Left ventricle myocardium inferior (tissue), 1 donor: ENCODE measurements at regions not wholly inside any gene's neighbourhood (a gene's known extent, or its start where the extent isn't known, plus 50 kb on each side); places are given as distances from the start of the nearest gene placed in this dataset.

Source experiments
- DNase-seq: peaks from one replicate; pipeline ENCODE4 v3.0.0-alpha.2; 2020
- H3K27ac ChIP-seq: fragments of 200-600 bp; replicated peaks from 2 replicates; pipeline ENCODE4 v1.8.0; 2021
- H3K27me3 ChIP-seq: fragments of 200-600 bp; 2 replicates; pipeline ENCODE4 v1.8.0; 2021; ENCODE audit warnings: low read depth
- H3K36me3 ChIP-seq: fragments of 200-600 bp; 2 replicates; pipeline ENCODE4 v1.8.0; 2021
- H3K4me1 ChIP-seq: fragments of 200-600 bp; 2 replicates; pipeline ENCODE4 v1.8.0; 2021
- H3K4me3 ChIP-seq: fragments of 200-600 bp; 2 replicates; pipeline ENCODE4 v1.8.0; 2021; ENCODE audit warnings: mild to moderate bottlenecking, moderate library complexity
- H3K9me3 ChIP-seq: fragments of 200-600 bp; replicated peaks from 2 replicates; pipeline ENCODE4 v1.8.0; 2021
- intact Hi-C: fragments of 100-400 bp; cut with micrococcal nuclease; formaldehyde crosslinking; loops from one replicate; pipeline ENCODE4 v1.11.0; 2022
- TF ChIP-seq, protein P1 (sequence below): fragments of 200-600 bp; IDR thresholded peaks from 2 replicates; pipeline ENCODE4 v1.8.0; 2021; ENCODE audit warnings: antibody characterized with exemption, mild to moderate bottlenecking, borderline replicate concordance
- donor health status: DM: no; HTN: yes; CAD: no; lungs with severe emphysema.

DNA sequence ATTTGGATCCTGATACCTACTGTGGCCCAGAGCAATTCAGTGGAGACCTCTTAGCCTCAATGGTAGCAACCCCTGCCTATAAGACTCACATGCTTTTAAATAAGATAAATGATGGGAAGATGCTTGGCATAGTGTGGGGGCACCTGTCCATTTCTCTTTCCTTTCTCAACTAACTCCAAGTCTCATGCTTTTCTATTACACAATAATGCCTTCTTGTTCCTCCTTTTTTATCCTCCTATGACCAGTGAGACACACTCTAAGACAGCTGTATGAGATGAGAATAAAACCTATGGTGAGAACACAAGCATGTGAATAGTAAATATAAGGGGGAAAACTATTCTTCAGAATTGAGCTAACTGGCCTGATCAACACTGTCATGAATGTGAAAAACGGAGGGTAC is 147.0 kb upstream of the STXBP5 start:
- Histone ChIP-seq H3K36me3 (no peaks in the 10 kb centered on the region), H3K27ac (no peak overlapping the region), H3K4me1 (no peaks in the 10 kb centered on the region), H3K4me3 (no peak overlapping the region), H3K9me3 (no peaks in the 10 kb centered on the region), H3K27me3 (no peaks in the 10 kb centered on the region)
- TF ChIP-seq, protein P1, sequence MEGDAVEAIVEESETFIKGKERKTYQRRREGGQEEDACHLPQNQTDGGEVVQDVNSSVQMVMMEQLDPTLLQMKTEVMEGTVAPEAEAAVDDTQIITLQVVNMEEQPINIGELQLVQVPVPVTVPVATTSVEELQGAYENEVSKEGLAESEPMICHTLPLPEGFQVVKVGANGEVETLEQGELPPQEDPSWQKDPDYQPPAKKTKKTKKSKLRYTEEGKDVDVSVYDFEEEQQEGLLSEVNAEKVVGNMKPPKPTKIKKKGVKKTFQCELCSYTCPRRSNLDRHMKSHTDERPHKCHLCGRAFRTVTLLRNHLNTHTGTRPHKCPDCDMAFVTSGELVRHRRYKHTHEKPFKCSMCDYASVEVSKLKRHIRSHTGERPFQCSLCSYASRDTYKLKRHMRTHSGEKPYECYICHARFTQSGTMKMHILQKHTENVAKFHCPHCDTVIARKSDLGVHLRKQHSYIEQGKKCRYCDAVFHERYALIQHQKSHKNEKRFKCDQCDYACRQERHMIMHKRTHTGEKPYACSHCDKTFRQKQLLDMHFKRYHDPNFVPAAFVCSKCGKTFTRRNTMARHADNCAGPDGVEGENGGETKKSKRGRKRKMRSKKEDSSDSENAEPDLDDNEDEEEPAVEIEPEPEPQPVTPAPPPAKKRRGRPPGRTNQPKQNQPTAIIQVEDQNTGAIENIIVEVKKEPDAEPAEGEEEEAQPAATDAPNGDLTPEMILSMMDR = no peak
- no peak for DNase-seq
- intact Hi-C loops = no loop called here

DNA sequence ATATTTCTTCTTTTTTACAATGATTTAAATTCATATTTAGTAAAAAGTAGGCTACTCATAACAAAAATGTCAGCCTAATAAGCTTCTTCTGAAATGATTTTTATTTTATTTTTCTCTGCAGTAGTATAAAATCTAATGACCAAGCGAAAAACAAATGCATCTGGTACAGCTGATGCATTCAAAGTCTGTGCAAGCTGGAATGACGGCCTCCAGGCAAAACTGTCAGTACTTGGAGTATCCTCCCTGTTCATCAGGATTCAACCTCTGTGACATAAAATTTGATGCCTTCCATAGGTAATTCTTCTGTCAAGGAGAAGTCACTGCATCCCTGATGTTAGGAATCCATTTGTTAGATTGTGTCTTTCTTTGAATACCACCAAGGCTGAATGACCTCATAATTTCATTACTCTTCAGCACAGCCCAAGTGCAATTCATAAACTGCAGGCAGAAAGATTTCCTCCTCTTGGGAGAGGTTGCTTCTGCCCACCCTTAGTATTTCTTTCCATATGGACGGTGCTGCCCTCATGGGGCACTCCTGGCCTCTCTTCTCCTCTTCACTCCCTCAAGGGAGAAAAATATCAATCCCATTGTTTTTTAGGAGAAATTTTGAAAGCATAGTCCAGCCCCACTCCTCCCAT is 146.4 kb upstream of the STXBP5 start:
- H3K36me3 ChIP-seq = no peaks in the 10 kb centered on the region
- no peak overlapping the region for H3K27ac ChIP-seq
- no peaks in the 10 kb centered on the region for H3K9me3 ChIP-seq
- DNase-seq = no peak
- intact Hi-C loops = no loop called here
- TF ChIP-seq, protein P1 = no peak
- H3K27me3 ChIP-seq = no peaks in the 10 kb centered on the region
- H3K4me1 ChIP-seq = no peaks in the 10 kb centered on the region
- no peak overlapping the region for H3K4me3 ChIP-seq

DNA sequence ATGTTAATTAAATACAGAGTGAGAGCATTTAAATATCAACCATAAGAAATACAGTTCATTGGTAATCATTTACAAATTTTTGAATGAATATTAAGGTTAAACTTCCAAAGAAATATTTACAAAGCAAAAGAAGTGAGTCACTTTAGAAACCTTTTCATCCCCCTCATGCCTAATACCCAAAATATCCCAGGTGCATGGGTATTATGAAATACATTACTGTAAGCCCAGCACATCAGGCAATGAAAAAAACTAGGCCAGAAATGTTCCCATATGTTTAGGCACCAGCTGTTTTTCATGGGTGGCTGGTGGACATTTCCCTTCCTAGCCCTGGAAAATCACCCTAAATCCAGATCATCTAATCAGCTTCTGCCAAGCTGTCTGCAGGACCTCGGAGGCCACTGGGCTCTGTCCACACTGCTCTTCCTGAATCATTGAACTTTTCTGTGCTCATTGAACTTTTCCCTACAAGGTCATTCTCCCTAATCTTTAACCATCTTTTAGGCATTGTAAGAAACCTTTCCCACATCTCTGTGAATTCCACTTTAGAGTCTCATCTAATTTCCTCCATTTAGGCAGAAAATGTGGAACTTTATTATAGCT is 145.3 kb upstream of the STXBP5 start:
- DNase-seq = no peak
- Histone ChIP-seq H3K27ac (no peak overlapping the region), H3K9me3 (no peaks in the 10 kb centered on the region), H3K4me1 (no peaks in the 10 kb centered on the region), H3K4me3 (no peak overlapping the region), H3K36me3 (no peaks in the 10 kb centered on the region), H3K27me3 (no peaks in the 10 kb centered on the region)
- TF ChIP-seq, protein P1 = no peak
- intact Hi-C loops = no loop called here

DNA sequence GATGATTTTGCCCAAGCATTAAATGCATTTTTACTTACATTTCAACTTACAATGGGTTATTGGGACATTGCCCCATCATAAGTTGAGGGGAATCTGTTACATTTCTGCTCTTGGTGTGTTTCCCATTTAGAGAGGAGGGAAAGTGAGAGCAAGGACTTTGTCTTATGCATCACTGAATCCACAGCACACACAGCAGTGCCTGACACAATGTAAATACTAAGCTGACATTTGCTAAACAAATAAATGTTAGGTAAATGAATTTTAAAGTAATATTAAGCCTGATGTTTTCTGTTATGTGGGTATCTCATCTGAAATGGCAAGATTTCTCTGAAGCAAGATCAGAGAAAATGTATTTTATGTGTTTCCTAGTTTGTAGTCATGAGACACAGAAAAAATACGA is 143.6 kb upstream of the STXBP5 start:
- no peaks in the 10 kb centered on the region for H3K4me1 ChIP-seq
- no peak overlapping the region for H3K27ac ChIP-seq
- H3K4me3 ChIP-seq = no peak overlapping the region
- H3K9me3 ChIP-seq = no peaks in the 10 kb centered on the region
- no peaks in the 10 kb centered on the region for H3K36me3 ChIP-seq
- DNase-seq = no peak
- no peaks in the 10 kb centered on the region for H3K27me3 ChIP-seq
- TF ChIP-seq, protein P1 = no peak
- intact Hi-C loops = no loop called here

DNA sequence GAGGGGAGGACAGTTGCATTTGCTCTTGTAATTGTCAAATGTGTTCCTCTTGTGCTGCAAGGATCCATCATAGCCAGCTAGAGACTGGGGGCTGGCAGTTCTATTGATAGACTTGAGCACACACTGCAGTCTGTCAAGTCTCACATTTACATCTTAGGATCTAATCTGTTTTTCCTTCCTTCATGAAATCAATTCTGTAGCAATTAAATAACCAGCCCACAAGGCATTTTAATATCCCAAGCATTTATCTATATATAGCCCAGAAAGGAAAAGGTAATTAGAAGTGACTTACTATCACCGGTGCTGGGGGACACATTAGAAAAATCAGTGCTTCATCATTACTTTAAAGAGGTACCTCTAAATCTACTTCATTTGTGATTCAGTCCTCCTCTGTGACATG is 143.0 kb upstream of the STXBP5 start:
- Histone ChIP-seq H3K27me3 (no peaks in the 10 kb centered on the region), H3K4me3 (no peak overlapping the region), H3K9me3 (no peaks in the 10 kb centered on the region), H3K27ac (no peak overlapping the region), H3K36me3 (no peaks in the 10 kb centered on the region), H3K4me1 (no peaks in the 10 kb centered on the region)
- intact Hi-C loops = no loop called here
- TF ChIP-seq, protein P1 = no peak
- DNase-seq = no peak
